ENCODE measurements at regions not wholly inside any gene's neighbourhood (a gene's known extent, or its start where the extent isn't known, plus 50 kb on each side); places are given as distances from the start of the nearest gene placed in this dataset.

DNA sequence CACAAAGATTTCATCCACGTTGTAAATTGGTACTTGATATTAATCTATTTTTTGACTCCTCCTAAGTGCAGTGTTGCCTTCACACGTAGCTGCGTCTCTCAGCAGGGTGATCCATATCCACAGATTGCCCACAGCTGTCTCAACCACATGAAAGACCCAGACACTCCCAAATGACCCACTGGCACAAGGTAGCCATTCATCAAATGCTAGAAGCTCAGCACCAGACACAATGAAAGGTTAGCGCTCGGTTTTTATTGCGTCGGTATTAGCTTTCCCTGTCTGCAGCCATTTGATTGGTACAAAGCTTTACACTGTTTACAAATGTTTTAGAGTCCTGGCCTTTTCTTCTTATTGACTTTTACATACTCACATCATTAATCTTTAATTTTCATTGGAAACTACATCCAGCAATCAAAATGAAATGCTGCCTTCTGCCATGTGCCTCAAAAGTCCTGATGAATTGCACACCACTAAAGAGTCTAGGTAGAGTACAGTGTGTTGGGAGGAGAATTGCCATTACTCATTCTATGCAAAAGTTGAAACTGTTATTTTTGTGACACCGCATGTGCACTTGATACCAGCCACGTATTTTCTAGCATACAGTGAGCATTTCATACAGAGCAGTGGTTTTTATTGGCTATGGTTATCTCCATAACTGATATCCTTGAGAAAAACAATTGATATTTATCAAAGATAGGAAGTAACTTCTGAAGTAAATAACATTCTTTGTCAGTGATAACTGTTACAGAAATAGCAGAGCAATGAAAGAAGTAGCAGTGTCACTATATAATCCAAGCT lies 127.3 kb upstream of the NUDT7 start:
- no peak for DNase-seq

DNA sequence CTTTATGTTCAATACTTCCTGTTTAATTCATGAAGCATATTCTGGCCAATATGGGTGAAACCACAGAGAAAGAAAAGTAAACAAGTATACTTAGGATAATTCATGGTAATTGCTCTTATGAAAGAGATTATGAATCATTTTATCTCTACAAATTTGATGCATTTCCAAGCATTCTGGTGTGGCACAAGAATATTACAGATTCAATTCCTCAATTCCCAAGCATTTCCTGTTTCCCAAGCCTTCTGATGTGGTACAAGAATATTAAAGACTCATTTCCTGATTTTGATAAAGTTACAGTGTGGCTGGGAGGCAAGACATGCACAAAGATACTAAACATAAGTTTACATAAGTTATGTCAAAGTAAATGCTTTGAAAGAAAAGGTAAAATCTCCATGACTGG lies 126.1 kb upstream of the NUDT7 start:
- DNase-seq = no peak

DNA sequence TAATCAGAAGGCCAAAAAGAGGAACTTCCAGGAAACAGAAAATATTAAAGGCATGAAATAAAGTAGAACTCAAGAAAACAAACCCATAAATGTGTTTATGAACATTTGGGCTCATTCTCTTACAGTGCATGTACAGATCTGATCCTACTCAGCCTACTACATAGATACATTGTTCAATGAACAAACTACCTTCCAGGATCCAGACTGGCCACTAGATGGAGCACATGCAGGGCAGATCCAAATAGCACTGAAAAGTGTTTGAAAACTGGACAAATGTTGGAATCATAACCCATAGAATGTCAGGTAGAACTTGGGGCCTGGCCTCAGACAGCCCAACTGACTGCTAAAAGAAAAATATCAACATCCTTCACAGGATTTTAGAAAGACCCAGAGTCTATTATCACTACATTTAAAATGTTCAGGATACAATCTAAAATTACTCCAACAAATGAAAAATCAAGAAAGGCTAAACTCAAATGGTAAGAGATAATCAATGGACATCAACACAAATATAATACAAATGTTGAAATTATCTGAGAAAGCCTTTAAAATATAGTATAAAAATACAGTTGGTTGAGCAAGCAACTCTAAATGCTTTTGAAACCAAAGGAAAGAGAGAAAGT lies 122.4 kb upstream of the NUDT7 start:
- peak; percentile 9 for DNase-seq

DNA sequence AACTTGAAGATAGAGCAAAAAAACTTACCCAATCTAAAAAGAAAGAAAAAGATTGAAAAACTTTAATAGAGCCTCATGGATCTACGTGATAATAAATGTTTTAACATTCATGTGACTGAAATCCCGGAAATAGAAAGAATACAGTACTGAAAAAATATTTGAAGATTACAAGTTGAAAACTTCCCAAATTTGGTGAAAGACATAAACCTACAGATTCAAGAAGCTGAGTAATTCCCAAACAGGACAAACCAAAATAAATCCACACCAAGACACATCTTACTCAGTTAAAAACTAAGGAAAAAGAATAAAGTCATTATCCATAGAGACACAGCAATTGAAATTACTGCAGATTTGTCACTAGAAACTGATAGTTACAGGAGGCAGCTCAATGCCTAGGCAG lies 121.8 kb upstream of the NUDT7 start:
- no peak for DNase-seq

DNA sequence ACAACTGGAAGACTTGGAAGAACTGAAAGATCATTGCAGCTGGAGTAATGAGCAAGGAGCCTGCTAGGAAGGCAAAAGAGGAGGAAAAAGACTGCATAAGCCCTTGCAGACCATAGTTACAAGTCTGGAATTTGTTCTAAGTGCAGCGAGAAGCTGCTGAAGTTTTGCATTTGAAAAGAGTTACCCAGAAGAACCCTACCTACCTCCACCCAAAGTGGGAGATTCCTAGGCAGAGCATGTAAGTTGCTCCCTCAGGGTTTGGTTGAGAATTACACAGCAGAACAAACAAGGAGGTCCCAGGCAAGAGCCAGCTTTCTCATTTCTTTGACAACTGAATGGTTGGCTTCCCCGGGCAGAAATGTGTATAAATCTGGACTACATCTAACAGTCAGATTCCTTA lies 118.7 kb upstream of the NUDT7 start:
- no peak for DNase-seq

DNA sequence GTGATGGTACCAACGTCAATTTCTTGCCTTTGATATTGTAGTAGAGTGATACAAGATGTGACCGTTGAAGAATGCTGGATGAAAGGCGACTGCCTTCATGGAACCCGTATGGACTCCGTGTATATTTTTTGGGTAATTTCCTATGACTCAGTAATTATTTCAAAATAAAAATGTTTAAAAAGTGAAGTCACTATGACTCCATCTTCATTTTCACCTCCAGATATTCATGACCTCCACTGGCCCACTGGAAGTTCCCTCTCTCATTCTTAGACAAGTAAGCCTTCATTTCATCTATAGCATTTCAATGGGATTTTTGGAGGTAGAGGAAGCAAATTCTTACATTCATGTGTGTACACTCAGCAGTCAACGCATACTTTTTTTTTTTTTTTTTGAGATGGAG lies 111.8 kb upstream of the NUDT7 start:
- no peak for DNase-seq

DNA sequence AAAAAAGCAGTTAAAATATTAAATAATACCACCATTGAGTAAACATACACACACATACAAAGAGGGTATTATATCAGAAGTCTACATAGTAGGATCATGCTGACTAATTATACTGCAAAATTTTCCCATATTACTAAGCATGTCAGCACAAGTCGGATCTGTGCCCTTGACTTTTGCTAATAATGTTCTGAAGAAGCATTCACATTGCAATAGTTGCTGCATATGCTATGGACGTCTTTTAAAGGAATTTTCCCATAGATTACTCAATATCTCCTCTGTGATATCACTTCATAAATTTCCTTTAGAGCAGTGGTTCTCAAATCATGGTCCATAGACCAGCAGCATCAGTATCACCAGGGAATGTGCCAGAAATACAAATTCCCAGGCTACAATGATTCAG lies 110.9 kb upstream of the NUDT7 start:
- DNase-seq = no peak

DNA sequence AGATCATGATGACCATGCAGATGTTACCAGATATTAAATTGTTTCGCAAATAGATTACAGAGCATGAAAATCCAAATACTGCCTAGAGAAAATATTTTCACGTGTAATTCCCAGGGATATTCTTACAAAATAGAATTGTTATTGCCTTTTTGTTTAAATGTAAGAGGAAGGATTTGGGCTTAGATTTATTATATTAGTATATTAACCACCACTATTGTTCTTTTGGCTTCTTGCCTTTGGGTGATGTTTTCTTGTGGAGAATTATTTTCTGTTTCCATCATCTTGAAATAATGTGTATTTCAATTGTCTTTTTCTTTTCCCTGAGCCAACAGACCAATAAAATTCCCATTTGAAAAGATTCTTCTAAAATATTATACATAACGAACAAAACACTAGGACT lies 109.7 kb upstream of the NUDT7 start:
- no peak for DNase-seq

DNA sequence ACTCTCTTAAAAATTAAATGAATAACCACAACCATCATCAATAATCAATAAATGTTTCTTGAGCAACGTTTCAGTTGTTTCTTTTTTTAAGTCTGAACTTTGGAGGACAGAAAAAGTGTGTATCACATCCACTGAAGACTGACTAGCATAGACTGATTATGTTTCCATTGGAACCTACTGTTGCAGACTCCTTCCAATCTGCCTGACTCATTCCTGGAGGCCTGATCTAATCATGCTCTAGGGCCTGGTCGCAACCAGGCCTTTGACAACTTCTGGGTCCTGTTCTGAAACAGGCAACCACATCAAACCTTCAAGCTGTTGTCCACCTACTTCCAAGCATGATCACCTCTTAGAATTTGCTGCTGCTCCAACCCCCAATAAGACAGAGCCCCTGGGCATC lies 109.2 kb upstream of the NUDT7 start:
- no peak for DNase-seq

DNA sequence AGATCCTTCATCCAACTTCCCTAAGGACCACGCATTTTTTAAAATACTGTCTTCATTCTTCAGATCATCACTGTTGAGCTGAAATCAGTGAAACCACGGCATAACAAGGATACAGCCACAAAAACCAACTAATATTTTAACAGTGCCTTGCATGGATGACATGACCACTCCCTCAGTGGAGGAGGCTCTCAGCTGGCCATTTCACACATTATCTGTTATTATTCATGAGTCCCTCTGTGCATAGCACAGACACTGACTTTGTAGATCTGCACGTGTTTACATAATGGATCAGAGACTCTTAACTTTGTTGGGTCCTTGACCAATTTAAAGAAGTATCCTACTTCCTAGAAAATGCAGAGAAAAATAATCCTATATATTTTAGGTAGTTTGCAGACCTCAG lies 104.8 kb upstream of the NUDT7 start:
- no peak for DNase-seq

DNA sequence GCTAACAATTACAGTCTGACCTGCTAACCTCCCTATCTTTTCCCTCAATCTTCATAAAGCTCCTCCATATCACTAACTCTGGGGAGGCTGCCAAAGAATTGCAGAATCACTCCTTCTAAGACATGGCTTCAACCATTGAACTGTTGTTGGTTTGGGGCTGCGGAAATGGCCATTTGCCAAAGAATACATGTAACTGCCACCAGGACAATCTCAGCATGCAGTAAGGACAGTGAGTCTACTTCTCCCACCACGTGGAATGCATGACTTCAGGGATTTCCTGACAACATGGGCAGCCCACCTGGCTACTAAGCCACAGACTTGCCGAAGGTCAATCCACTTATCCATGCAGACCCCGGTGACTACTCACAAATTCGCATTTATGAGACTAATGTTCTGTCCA lies 104.3 kb upstream of the NUDT7 start:
- DNase-seq = no peak

DNA sequence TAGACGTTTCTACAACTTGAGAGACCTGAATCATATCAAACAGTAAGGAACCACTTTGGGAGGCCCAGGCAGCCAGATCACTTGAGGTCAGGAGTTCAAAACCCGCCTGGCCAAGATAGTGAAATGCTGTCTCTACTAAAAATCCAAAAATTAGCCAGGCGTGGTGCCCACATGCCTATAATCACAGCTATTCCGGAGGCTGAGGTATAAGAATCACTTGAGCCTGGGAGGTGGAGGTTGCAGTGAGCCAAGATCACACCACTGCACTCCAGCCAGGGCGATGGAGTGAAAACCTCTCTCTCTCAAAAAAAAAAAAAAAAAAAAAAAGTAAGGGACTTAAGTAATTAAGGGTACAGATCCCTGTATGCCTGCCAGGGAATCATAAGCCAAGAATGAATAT lies 103.4 kb upstream of the NUDT7 start:
- no peak for DNase-seq

DNA sequence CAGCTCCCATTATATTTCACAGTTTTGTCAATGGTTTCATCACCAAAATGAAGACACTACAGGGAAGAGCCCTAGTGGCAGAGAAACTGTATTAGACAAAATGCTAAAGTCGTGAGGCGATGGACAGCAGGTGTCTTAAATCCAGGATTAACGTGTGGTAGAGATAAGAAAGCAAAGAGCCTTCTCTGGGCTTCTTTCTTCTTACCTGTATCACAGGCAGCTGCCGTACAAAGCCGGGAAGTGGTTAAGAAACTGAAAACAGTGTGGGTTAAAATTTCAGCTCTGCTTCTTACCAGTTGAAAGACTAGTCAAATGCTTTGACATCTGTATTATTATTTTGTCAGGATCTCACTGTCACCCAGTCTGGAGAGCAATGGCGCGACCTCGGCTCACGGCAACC lies 98.2 kb upstream of the NUDT7 start:
- DNase-seq = no peak

DNA sequence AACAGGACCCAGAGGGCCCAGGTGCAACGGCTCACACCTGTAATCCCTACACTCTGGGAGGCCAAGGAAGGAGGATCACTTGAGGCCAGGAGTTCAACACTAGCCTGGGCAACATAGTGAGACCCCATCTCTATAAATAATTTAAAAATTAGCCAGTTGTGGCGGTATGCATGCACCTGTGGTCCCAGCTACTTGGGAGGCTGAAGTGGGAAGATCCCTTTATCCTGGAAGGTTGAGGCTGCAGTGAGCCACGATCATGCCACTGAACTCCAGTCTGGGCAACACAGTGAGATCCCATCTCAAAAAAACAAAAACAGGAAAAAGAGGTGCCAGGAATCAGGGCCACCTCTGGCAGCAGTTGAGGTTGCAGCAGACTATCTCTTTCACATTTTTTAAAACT lies 85.7 kb upstream of the NUDT7 start:
- no peak for DNase-seq

DNA sequence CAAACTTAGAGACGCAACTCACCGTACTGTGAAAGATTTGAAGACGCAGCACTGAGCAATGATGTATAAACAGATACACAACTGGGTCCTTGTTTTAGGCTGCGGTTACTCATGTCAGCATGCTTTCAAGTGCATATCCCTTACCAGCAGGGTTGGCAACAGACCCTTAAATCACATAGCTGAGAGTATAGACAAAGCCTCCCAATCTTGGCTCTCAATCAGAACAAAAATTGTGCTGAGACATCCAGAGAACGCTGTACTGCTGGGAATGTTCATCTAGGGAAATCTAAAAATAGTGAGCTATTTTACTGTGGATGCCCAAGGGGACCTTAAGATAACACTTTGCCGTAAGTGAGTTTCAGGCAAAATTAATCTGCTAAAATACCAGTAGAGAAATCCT lies 84.4 kb upstream of the NUDT7 start:
- DNase-seq = no peak

DNA sequence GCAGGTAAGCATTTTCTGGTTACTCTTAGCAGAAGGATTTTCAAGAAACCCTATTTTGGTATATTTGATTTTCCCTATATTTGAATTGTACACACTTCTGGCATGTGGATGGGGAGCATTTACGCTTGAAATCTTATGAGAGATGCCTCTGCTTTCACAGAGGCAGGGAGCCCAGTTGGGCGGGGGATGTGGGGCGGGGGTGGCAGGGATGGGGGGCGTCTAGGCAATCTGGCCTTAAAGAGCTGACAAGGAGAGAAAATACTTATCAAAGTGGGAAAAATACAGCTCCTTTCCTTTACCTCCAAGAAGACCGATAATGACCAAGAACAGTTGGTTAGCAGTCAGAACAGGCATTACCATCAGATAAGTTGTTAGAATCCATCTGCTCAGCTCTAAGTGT lies 79.1 kb upstream of the NUDT7 start:
- no peak for DNase-seq

DNA sequence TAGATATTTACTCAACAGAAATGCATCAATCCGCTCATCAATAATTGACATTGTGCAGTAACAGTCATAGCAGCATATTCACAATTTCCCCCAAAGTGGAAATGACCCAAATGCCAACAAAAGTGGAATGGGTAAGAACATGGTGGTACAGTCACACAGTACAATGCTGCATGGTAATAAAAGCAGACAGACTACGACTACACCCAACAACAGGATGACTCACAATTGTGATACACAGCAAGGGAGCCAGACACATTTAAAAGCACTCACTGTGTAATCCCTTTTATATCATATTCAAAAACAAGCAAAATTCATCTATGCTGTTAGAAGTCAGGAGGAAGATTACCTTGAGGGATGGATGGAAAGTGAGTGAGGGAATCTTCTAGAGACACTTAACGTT lies 76.5 kb upstream of the NUDT7 start:
- DNase-seq = no peak

DNA sequence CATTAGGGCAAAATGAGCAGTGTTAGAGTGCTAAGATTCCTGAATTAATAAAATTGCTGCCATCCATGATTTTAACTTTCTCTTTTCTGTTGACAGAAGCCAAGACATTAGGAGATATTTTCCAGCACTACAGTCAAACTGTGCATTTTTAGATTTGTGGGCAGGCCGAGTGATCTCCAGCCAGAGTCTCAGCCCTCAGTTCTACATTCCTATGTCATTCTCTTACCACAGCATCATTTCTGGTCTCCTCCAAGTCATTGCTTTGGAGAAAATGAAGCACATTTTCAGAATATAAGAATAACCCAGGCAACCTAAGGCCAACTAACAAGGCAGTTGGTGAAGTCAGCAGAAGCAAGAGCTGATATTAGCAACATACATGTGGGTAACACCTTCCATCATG lies 74.6 kb upstream of the NUDT7 start:
- DNase-seq = no peak

DNA sequence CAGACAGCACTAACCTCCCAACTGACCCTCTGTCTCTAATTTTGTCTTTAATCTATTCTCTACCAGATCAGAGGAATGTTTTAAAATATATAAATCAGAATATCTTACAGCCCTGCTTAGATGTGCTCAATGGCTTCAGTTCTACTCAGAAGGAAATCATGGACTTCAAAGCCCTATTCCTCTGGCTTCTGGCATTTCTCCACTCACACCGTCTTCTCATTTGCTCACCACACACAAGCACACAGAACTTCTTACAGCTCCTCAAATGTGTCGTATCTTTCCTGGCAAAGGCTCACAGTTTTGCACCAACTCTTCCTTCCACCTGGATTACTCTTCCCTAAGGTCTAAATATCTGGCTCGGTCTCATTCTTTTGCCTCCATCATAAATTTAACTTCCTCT lies 71.6 kb upstream of the NUDT7 start:
- no peak for DNase-seq

DNA sequence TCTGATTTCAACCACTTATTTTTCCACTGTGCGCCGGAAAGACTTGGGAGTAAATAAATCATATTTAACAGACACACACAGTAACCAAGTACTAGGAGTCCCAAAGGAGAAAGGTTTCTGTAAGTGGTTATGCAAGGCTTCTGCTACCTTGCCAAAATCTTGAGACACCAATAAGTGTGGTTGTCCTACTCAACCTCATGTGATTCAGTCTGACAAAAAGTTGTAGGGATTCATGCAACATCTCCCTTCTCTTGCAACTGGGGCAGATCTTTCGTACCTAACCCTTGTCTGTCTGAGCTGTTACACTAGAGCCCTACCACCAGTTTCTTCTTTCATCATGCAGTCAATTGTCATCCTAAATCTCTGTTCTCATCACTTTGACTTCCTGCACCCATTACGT lies 69.9 kb upstream of the NUDT7 start:
- no peak for DNase-seq

DNA sequence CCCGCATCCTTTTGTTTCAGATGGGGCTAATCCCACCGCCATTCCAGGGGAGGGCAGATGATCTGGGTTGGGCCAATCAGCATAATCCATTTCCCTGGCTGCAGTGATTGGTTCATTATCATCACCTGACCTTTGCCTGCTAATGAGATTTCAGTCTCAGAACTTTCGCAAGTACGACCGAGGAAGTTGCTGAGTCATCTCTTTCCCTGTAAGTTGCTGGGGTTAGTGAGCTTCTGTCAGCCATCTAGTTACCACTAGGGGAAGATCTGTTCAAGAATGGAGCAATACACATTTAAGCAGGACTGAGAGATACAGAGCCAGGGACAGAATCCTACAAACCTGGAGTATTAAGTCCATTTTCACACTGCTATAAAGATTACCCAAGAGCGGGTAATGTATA lies 65.3 kb upstream of the NUDT7 start:
- DNase-seq = no peak

DNA sequence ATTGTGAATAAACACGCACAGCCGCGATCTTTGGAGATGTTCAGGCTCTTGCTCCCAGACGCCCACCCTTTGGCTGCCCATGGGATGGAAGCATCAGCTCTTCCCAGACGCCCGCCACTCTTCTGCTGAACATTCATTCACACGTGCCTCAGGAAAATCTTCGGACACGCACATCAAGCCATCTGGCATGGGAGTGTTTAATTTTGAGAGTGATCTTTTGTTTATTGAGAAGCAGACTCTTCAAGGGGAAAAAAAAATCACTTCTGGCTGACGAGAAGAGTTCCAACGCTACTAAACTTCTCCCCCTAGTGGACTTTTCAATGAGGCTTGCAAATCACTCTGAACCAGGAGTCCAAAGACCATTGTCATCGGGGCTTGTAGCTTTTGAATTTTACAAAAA lies 62.0 kb upstream of the NUDT7 start:
- peak; percentile 85 for DNase-seq

DNA sequence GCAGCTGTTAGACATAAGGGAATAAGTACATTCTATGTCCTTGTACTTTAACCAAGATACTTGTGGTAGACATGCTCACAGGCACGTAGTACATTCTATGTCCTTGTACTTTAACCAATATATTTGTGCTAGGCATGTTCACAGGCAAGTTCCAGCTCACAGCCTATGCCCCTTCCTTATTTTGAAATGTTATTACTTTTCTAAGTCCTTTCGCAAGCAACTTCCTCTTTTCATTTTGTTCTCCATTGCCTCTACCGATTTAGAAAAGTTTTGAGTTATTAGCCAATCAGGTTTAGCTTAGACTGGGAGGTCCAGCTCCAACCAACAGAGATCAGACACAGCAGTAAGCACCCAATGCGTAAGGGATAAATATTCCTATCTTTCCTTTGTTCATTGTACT lies 60.1 kb upstream of the NUDT7 start:
- DNase-seq = no peak

DNA sequence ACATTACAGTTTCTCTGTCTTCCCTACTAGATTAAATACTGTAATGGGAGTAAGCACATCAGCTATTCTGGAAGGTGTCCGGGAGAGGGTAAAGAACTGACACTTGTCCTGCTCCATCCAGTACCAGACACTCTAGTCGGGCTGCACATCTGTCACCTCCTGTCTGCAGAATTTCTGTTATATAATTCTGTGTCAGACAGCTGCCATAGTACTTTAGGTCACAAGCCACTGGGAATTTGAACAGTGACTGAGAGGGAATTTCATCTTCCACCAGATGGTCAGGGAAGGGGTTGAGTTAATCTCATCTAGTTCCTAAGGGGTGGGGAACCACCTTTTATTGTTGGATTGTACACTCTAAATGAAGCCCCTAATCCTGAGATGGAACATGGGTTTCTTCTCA lies 58.6 kb upstream of the NUDT7 start:
- peak; percentile 96 for DNase-seq

DNA sequence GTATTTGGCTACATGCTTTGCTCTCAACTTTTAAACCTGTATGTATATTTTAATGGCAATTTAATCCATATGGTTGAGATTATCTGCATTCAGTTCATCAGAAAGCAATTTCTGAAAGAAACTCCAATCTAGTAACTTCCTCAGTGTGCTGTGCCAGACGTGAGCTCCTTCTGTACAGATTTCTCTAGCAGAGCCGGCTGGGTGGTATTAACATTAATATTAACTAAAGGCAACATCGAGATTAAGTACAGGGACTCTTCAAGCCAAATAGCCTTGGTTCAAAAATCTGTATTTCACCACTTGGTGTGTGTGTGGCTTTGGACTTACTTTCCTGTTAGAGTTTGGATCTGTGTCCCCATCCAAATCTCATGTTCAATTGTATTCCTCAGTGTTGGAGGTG lies 55.5 kb upstream of the NUDT7 start:
- no peak for DNase-seq

Data from NCI-H524 treated with DMSO at 0.1 percent for 48 hours (cell line).